Body of pancreas (tissue), 4 donors: ENCODE measurements at regions not wholly inside any gene's neighbourhood (a gene's known extent, or its start where the extent isn't known, plus 50 kb on each side); places are given as distances from the start of the nearest gene placed in this dataset. TPM values are rescaled to one million over a fixed set of nuclear protein-coding genes. Genes with fewer than 3 reads are reported as not detected.

ENCODE experiments used
- ATAC-seq: fragments of 150-250 bp; one replicate; pipeline ENCODE4 v1.9.1; 2016
- DNase-seq, 4 donors: peaks; one replicate each; pipeline ENCODE4 v3.0.0-alpha.2; 2019
- H3K27ac ChIP-seq, 4 donors: fragments of 200-600 bp; sonication (generic); 1 replicate in 3 of 4; 2 replicates in 1 of 4; pipeline versions ENCODE4 v1.5.1 to v1.6.1; 2016 to 2019; ENCODE audit warnings: mild to moderate bottlenecking in 1 of 4, mixed read lengths in 1 of 4, moderate library complexity in 1 of 4
- H3K27me3 ChIP-seq, 2 donors: fragments of 200-600 bp; sonication (generic); one replicate each; pipeline ENCODE4 v1.6.0; 2016; ENCODE audit warnings: mild to moderate bottlenecking in 1 of 2
- H3K36me3 ChIP-seq, 2 donors: fragments of 200-600 bp; sonication (generic); replicated peaks in 1 of 2; 2 replicates each; pipeline ENCODE4 v1.5.1; 2016; ENCODE audit warnings: low read depth in 2 of 2; ENCODE audit not compliant: insufficient read depth in 1 of 2
- H3K4me1 ChIP-seq: fragments of 200-600 bp; sonication (generic); one replicate; pipeline ENCODE4 v1.6.0; 2016
- H3K4me3 ChIP-seq, 2 donors: fragments of 200-600 bp; sonication (generic); 1 replicate in 1 of 2; 2 replicates in 1 of 2; pipeline ENCODE4 v1.5.1; 2016 to 2019
- H3K9me3 ChIP-seq, 3 donors: fragments of 200-600 bp; sonication (generic); 1 replicate in 2 of 3; 2 replicates in 1 of 3; pipeline ENCODE4 v1.5.1; 2016
- CTCF ChIP-seq, 7 experiments: fragments of 450-650 bp in 4 of 7; fragments of 200-600 bp in 3 of 7; sonication (generic) in 3 of 7; IDR thresholded peaks; one replicate each; pipeline ENCODE4 v1.5.1; 2016 to 2019; ENCODE audit warnings: antibody characterized with exemption in 7 of 7
- POLR2A ChIP-seq, 3 donors: fragments of 450-650 bp; IDR thresholded peaks; one replicate each; pipeline ENCODE4 v1.6.1; 2016; ENCODE audit warnings: antibody characterized with exemption in 3 of 3, mild to moderate bottlenecking in 2 of 3
- WGBS, 2 donors: methylation state at CpG; one replicate each; pipeline ENCODE4 v1.1.5; 2017; 5-methylcytosine and 5-hydroxymethylcytosine counted together
- intact Hi-C: fragments of 100-400 bp; cut with DNase I; formaldehyde crosslinking; loops from one replicate; pipeline ENCODE4 v1.15.1; 2023
- small RNA-seq: library from RNA; depleted of rRNA; stranded (forward); fragments of <200 nt; gene quantifications from one replicate; pipeline ENCODE3, GENCODE V24; 2016

GRCh38 chr7:136033413-136034031 is 56.4 kb upstream of the MTPN start:
- no peak overlapping the region for H3K4me3 ChIP-seq
- no peaks in the 10 kb centered on the region for H3K9me3 ChIP-seq
- no peaks in the 10 kb centered on the region for H3K36me3 ChIP-seq
- H3K27ac ChIP-seq, result no peak overlapping the region
- H3K4me1 ChIP-seq, result no peaks in the 10 kb centered on the region
- TF ChIP-seq POLR2A (IDR thresholded peaks at IDR 0.05) (no peak), CTCF (IDR thresholded peaks at IDR 0.05) (no peak)
- DNase-seq (peak in 1 of 4 donors; percentile 22), ATAC-seq (peak; percentile 62)
- H3K27me3 ChIP-seq, result no peaks in the 10 kb centered on the region
- WGBS, 2 donors, result 51 to 63% methylated on average over 6 of the region's 6 CpGs
- intact Hi-C loops, result no loop called here

GRCh38 chr7:136030867-136031318 is 53.7 kb upstream of the MTPN start:
- Histone ChIP-seq H3K9me3 (no peaks in the 10 kb centered on the region), H3K27ac (no peak overlapping the region), H3K4me1 (no peaks in the 10 kb centered on the region), H3K27me3 (no peaks in the 10 kb centered on the region), H3K36me3 (no peaks in the 10 kb centered on the region), H3K4me3 (no peak overlapping the region)
- WGBS, 2 donors, result 61 to 76% methylated on average over 4 of the region's 4 CpGs
- intact Hi-C loops, result no loop called here
- no peak for ATAC-seq
- TF ChIP-seq CTCF (IDR thresholded peaks at IDR 0.05), result no peak
- TF ChIP-seq POLR2A (IDR thresholded peaks at IDR 0.05), result no peak
- DNase-seq, result no peak

GRCh38 chr7:136030330-136030729 is 53.2 kb upstream of the MTPN start:
- H3K4me3 ChIP-seq, result no peak overlapping the region
- no peaks in the 10 kb centered on the region for H3K4me1 ChIP-seq
- intact Hi-C loops, result no loop called here
- H3K9me3 ChIP-seq, result no peaks in the 10 kb centered on the region
- TF ChIP-seq CTCF (IDR thresholded peaks at IDR 0.05) (no peak), POLR2A (IDR thresholded peaks at IDR 0.05) (no peak)
- no peak overlapping the region for H3K27ac ChIP-seq
- no peaks in the 10 kb centered on the region for H3K36me3 ChIP-seq
- no peaks in the 10 kb centered on the region for H3K27me3 ChIP-seq
- ATAC-seq (no peak), DNase-seq (no peak)
- 87 to 89% methylated on average over 2 of the region's 2 CpGs for WGBS, 2 donors

- 79 to 80% methylated on average over 2 of the region's 2 CpGs for WGBS, 2 donors
- TF ChIP-seq POLR2A (IDR thresholded peaks at IDR 0.05), result no peak
- TF ChIP-seq CTCF (IDR thresholded peaks at IDR 0.05), result no peak
- Histone ChIP-seq H3K36me3 (no peaks in the 10 kb centered on the region), H3K4me3 (no peak overlapping the region), H3K9me3 (no peaks in the 10 kb centered on the region), H3K27ac (no peak overlapping the region), H3K27me3 (no peaks in the 10 kb centered on the region), H3K4me1 (no peaks in the 10 kb centered on the region)
- DNase-seq (no peak), ATAC-seq (no peak)
- intact Hi-C loops, result no loop called here
Measured at GRCh38 chr7:136027160-136027559, 50.0 kb upstream of the MTPN start.

Small RNA genes lying in the stretch of these regions (small RNA-seq; reads per million reads assigned to genes)
- not detected for gene RF00019
